ENCODE measurements at regions not wholly inside any gene's neighbourhood (a gene's known extent, or its start where the extent isn't known, plus 50 kb on each side); places are given as distances from the start of the nearest gene placed in this dataset.
"Not testable (repeated sequence)": the region's sequence is repeated elsewhere in the genome, so short reads cannot be mapped to it uniquely, and the experiment has no call there.

GRCh38 chr17:20670506-20670905 is 91.0 kb downstream of the CDRT15L2 start:
- not testable (repeated sequence) for TF ChIP-seq EZH2 (IDR thresholded peaks at IDR 0.05; ENCODE audit: borderline replicate concordance); CTCF (IDR thresholded peaks at IDR 0.05; ENCODE audit: poor library complexity)

Measured in hepatocyte (in vitro differentiated cells).